K562 (cell line): ENCODE measurements at regions not wholly inside any gene's neighbourhood (a gene's known extent, or its start where the extent isn't known, plus 50 kb on each side); places are given as distances from the start of the nearest gene placed in this dataset.

Source experiments
- ATAC-seq: fragments of 200-7000 bp; cut with Tn5 transposase; 3 replicates; pipeline ENCODE4 v1.9.1; 2020; ENCODE audit warnings: moderate library complexity
- BruUV-seq: library from RNA; stranded (reverse); fragments of 400-500 nt; replicated peaks from 2 replicates; lab custom pipeline; 2021; lab: Mats Ljungman, UMichigan
- CTCF ChIA-PET: fragments of 300-600 bp; formaldehyde crosslinking; extraction: SDS; loops from one replicate; lab custom pipeline; 2021; ENCODE audit warnings: low intra/inter-chr PET ratio; lab: Yijun Ruan, JAX
- POLR2A ChIA-PET: fragments of 300-600, 350-650 bp; sonication (Branson Sonifier 250); formaldehyde crosslinking; extraction: SDS; loops from one replicate; lab custom pipeline; 2021; ENCODE audit warnings: antibody characterized with exemption, inconsistent platforms; lab: Yijun Ruan, JAX
- DNase-seq, 4 experiments: peaks; one replicate each; pipeline versions ENCODE4 v3.0.0 to v3.0.0-alpha.2; 2011 to 2018; ENCODE audit warnings: low spot score in 3 of 4, mixed read lengths in 3 of 4; ENCODE audit errors: extremely low read depth in 1 of 4
- FAIRE-seq: peaks from 2 replicates; lab custom pipeline; 2011; peaks lifted over from hg19 to GRCh38; lab: Jason Lieb, UNC
- H2AFZ ChIP-seq: 2 replicates; pipeline ENCODE4 v1.6.0; 2011; ENCODE audit warnings: low read depth, low read length, control low read depth, inconsistent platforms
- H3K27ac ChIP-seq: fragments of 200-600 bp; 3 replicates; pipeline ENCODE4 v1.8.0; 2011; ENCODE audit warnings: low read depth, mild to moderate bottlenecking, control low read depth, inconsistent platforms, low read length, moderate library complexity, mixed read lengths; ENCODE audit errors: extremely low read depth
- H3K27me3 ChIP-seq, 2 experiments: fragments of 300-600 bp in 1 of 2; 2 replicates in 1 of 2; 3 replicates in 1 of 2; pipeline versions ENCODE4 v1.6.0 to v1.8.0; 2011; ENCODE audit warnings: inconsistent platforms in 2 of 2, low read length in 2 of 2, mild to moderate bottlenecking in 1 of 2, mixed read lengths in 1 of 2, moderate library complexity in 1 of 2; ENCODE audit not compliant: control insufficient read depth in 2 of 2, insufficient read depth in 2 of 2
- H3K36me3 ChIP-seq: fragments of 300-600 bp; 3 replicates; pipeline ENCODE4 v1.8.0; 2011; ENCODE audit warnings: mild to moderate bottlenecking, low read length, inconsistent platforms; ENCODE audit not compliant: control insufficient read depth, insufficient read depth
- H3K4me1 ChIP-seq, 2 experiments: fragments of 200-600 bp in 1 of 2; replicated peaks in 1 of 2; 2 replicates in 1 of 2; 3 replicates in 1 of 2; pipeline versions ENCODE4 v1.5.1 to v1.8.0; 2011; ENCODE audit warnings: inconsistent platforms in 2 of 2, low read length in 2 of 2, mild to moderate bottlenecking in 1 of 2, mixed read lengths in 1 of 2, moderate library complexity in 1 of 2; ENCODE audit not compliant: control insufficient read depth in 2 of 2, insufficient read depth in 2 of 2
- H3K4me2 ChIP-seq: 2 replicates; pipeline ENCODE4 v1.6.1; 2011; ENCODE audit warnings: low read length, control low read depth, inconsistent platforms, mixed read lengths; ENCODE audit not compliant: insufficient read depth
- H3K4me3 ChIP-seq: fragments of 200-600 bp; sonication (generic), shearing (Covaris generic); 2 replicates; pipeline ENCODE4 v1.5.1; 2016; ENCODE audit warnings: control low read depth, inconsistent platforms
- H3K79me2 ChIP-seq: fragments of 200-600 bp; 3 replicates; pipeline ENCODE4 v1.8.0; 2011; ENCODE audit warnings: low read length, inconsistent platforms; ENCODE audit not compliant: control insufficient read depth, insufficient read depth
- H3K9ac ChIP-seq, 2 experiments: 2 replicates each; pipeline versions ENCODE4 v1.6.0 to v1.6.1; 2011; ENCODE audit warnings: low read depth in 2 of 2, low read length in 2 of 2, control low read depth in 1 of 2, inconsistent platforms in 1 of 2, mild to moderate bottlenecking in 1 of 2, mixed read lengths in 1 of 2; ENCODE audit not compliant: insufficient read depth in 1 of 2
- H3K9me1 ChIP-seq: one replicate; pipeline ENCODE4 v1.6.0; 2011; ENCODE audit warnings: inconsistent platforms, mild to moderate bottlenecking, low read length, moderate library complexity; ENCODE audit not compliant: control insufficient read depth, insufficient read depth
- H3K9me3 ChIP-seq: replicated peaks from 2 replicates; pipeline ENCODE4 v1.5.1; 2011; ENCODE audit warnings: low read depth, low read length, inconsistent platforms; ENCODE audit not compliant: control insufficient read depth, insufficient read depth
- H4K20me1 ChIP-seq: replicated peaks from 2 replicates; pipeline ENCODE4 v1.6.1; 2011; ENCODE audit warnings: low read length, inconsistent platforms, mixed read lengths; ENCODE audit not compliant: control insufficient read depth, insufficient read depth
- FUS ChIP-seq: fragments of 200-400 bp; formaldehyde crosslinking; optimal IDR thresholded peaks from 2 replicates; pipeline ENCODE3; 2017; ENCODE audit warnings: low read depth, low read length
- GATA2 ChIP-seq: sonication (generic); formaldehyde crosslinking; IDR thresholded peaks from 2 replicates; pipeline ENCODE4 v1.4.0; 2020; ENCODE audit warnings: mild to moderate bottlenecking, missing genetic modification reagents
- HNRNPUL1 ChIP-seq: fragments of 200-400 bp; formaldehyde crosslinking; IDR thresholded peaks from 2 replicates; pipeline ENCODE4 v1.6.1; 2017; ENCODE audit warnings: low read length
- ILK ChIP-seq: fragments of 450-650 bp; IDR thresholded peaks from 2 replicates; pipeline ENCODE4 v1.6.1; 2016; ENCODE audit warnings: missing genetic modification characterization, low read depth, mild to moderate bottlenecking, missing compliant biosample characterization, moderate library complexity, borderline replicate concordance
- MNT ChIP-seq, 2 experiments: fragments of 450-650 bp; conservative IDR thresholded peaks; 2 replicates each; pipeline ENCODE4 v1.6.1; 2017; ENCODE audit warnings: mild to moderate bottlenecking in 2 of 2, moderate library complexity in 2 of 2
- MYBL2 ChIP-seq, 2 experiments: fragments of 450-650 bp in 1 of 2; sonication (generic) in 1 of 2; formaldehyde crosslinking in 1 of 2; IDR thresholded peaks; 2 replicates each; pipeline versions ENCODE4 v1.6.1 to v1.8.1; 2017 to 2022; ENCODE audit warnings: borderline replicate concordance in 1 of 2, inconsistent platforms in 1 of 2, low read depth in 1 of 2, mild to moderate bottlenecking in 1 of 2, missing genetic modification reagents in 1 of 2, moderate library complexity in 1 of 2
- RBM14 ChIP-seq: fragments of 200-400 bp; formaldehyde crosslinking; IDR thresholded peaks from 2 replicates; pipeline ENCODE4 v1.6.1; 2018; ENCODE audit warnings: low read depth, mild to moderate bottlenecking, low read length, moderate library complexity, borderline replicate concordance; ENCODE audit not compliant: insufficient read depth
- RUNX1 ChIP-seq: sonication (generic); IDR thresholded peaks from 2 replicates; pipeline ENCODE4 v1.6.1; 2016; ENCODE audit warnings: antibody characterized with exemption, low read depth
- SMARCA5 ChIP-seq: fragments of 450-650 bp; IDR thresholded peaks from 2 replicates; pipeline ENCODE4 v1.6.1; 2016
- SRF ChIP-seq, 2 experiments: fragments of 250-450, 450-650 bp in 1 of 2; sonication (Bioruptor Pico) in 1 of 2; sonication (generic) in 1 of 2; formaldehyde crosslinking; IDR thresholded peaks; 2 replicates each; pipeline versions ENCODE4 v1.5.0 to v1.5.1; 2020 to 2022; ENCODE audit warnings: mild to moderate bottlenecking in 1 of 2, missing genetic modification reagents in 1 of 2
- TFE3 ChIP-seq: fragments of 450-650 bp; formaldehyde crosslinking; IDR thresholded peaks from 2 replicates; pipeline ENCODE4 v1.4.0; 2020; ENCODE audit warnings: mild to moderate bottlenecking, mixed read lengths
- XRCC5 ChIP-seq: fragments of 200-400 bp; formaldehyde crosslinking; IDR thresholded peaks from 2 replicates; pipeline ENCODE4 v1.6.1; 2017; ENCODE audit warnings: low read depth, mild to moderate bottlenecking, low read length
- ZBTB33 ChIP-seq: sonication (generic); formaldehyde crosslinking; IDR thresholded peaks from 2 replicates; pipeline ENCODE4 v1.8.1; 2023; ENCODE audit warnings: mild to moderate bottlenecking, missing genetic modification reagents
- ZNF347 ChIP-seq: fragments of 450-650 bp; formaldehyde crosslinking; IDR thresholded peaks from 2 replicates; pipeline ENCODE4 v1.4.0; 2020; ENCODE audit warnings: low read depth, mild to moderate bottlenecking, moderate library complexity
- ZNF511 ChIP-seq: sonication (generic); formaldehyde crosslinking; IDR thresholded peaks from 2 replicates; pipeline ENCODE4 v1.8.0; 2022; ENCODE audit warnings: mild to moderate bottlenecking, missing genetic modification reagents
- WGBS: fragments of 100-300 bp; shearing (Covaris generic); methylation state at CpG from one replicate; pipeline ENCODE4 v1.1.6; 2016; ENCODE audit warnings: low coverage, mixed read lengths; ENCODE audit not compliant: insufficient coverage; ENCODE audit errors: missing lambda C conversion rate; 5-methylcytosine and 5-hydroxymethylcytosine counted together
- in situ Hi-C: fragments of 300-500 bp; cut with MboI; formaldehyde crosslinking; loops from 4 replicates; pipeline ENCODE4 v1.15.0; 2018; ENCODE audit warnings: inconsistent platforms, mixed read lengths
- intact Hi-C: fragments of 100-400 bp; cut with micrococcal nuclease; formaldehyde crosslinking; loops from 2 replicates; pipeline ENCODE4 v1.14.2; 2022

GRCh38 chr1:73356485-73356884 is 841.5 kb downstream of the LRRIQ3 start (continued):
- TF ChIP-seq MNT (conservative IDR thresholded peaks at IDR 0.05) = no peak

- Histone ChIP-seq H3K9me1 (no peaks in the 10 kb centered on the region), H2AFZ (no peak overlapping the region), H3K9ac (no peak overlapping the region), H3K4me1 (no peaks in the 10 kb centered on the region), H3K9me3 (no peaks in the 10 kb centered on the region; the same call in 1 of the 2 replicates), H3K79me2 (no peaks in the 10 kb centered on the region), H3K4me2 (no peak overlapping the region), H3K36me3 (no peaks in the 10 kb centered on the region), H3K27me3 (no peaks in the 10 kb centered on the region), H3K27ac (no peak overlapping the region), H4K20me1 (no peaks in the 10 kb centered on the region), H3K4me3 (no peak overlapping the region)
- intact Hi-C loops (no loop called here), in situ Hi-C loops (no loop called here)
- FAIRE-seq (no peak), ATAC-seq (no peak), DNase-seq (no peak)
- BruUV-seq = no TSS peak
- POLR2A ChIA-PET = no interaction called here
- CTCF ChIA-PET = no interaction called here
- WGBS = 0% methylated on average over 3 of the region's 3 CpGs
- TF ChIP-seq SMARCA5 (no peak), RUNX1 (no peak), XRCC5 (no peak), FUS (no peak), HNRNPUL1 (no peak), ZBTB33 (CRISPR knock-in tag) (no peak), RBM14 (no peak), GATA2 (CRISPR knock-in tag) (no peak), ZNF511 (CRISPR knock-in tag) (no peak), ILK (no peak), SRF (CRISPR knock-in tag; IDR thresholded peaks at IDR 0.05) (no peak), MYBL2 (IDR thresholded peaks at IDR 0.05; ENCODE audit: low read depth) (no peak), MYBL2 (CRISPR knock-in tag; IDR thresholded peaks at IDR 0.05; ENCODE audit: borderline replicate concordance) (no peak), ZNF347 (CRISPR knock-in tag) (no peak), TFE3 (CRISPR knock-in tag) (no peak)
Measured at GRCh38 chr1:73343947-73344346, 854.0 kb downstream of the LRRIQ3 start.
